Ishikawa (cell line): ENCODE measurements at regions not wholly inside any gene's neighbourhood (a gene's known extent, or its start where the extent isn't known, plus 50 kb on each side); places are given as distances from the start of the nearest gene placed in this dataset.

Experiments
- CREB1 ChIP-seq: IDR thresholded peaks from 2 replicates; pipeline ENCODE4 v1.6.1; 2012; ENCODE audit warnings: low read depth
- EGR1 ChIP-seq: IDR thresholded peaks from 2 replicates; pipeline ENCODE4 v1.6.1; 2012
- EP300 ChIP-seq: IDR thresholded peaks from 2 replicates; pipeline ENCODE4 v1.6.1; 2012; ENCODE audit warnings: borderline replicate concordance
- FOXM1 ChIP-seq: IDR thresholded peaks from 2 replicates; pipeline ENCODE4 v1.6.1; 2012; ENCODE audit warnings: low read depth, borderline replicate concordance
- MAX ChIP-seq: IDR thresholded peaks from 2 replicates; pipeline ENCODE4 v1.6.1; 2012
- NFIC ChIP-seq: IDR thresholded peaks from 2 replicates; pipeline ENCODE4 v1.6.1; 2012
- RAD21 ChIP-seq: IDR thresholded peaks from 2 replicates; pipeline ENCODE4 v1.6.1; 2012; ENCODE audit warnings: low read depth
- REST ChIP-seq: IDR thresholded peaks from 2 replicates; pipeline ENCODE4 v1.6.1; 2012; ENCODE audit warnings: low read depth, mild to moderate bottlenecking
- TAF1 ChIP-seq: IDR thresholded peaks from 2 replicates; pipeline ENCODE4 v1.6.1; 2012; ENCODE audit warnings: low read depth, mild to moderate bottlenecking
- TCF12 ChIP-seq: IDR thresholded peaks from 2 replicates; pipeline ENCODE4 v1.6.1; 2012; ENCODE audit warnings: low read depth
- TEAD4 ChIP-seq: IDR thresholded peaks from 2 replicates; pipeline ENCODE4 v1.6.1; 2012
- USF1 ChIP-seq: IDR thresholded peaks from 2 replicates; pipeline ENCODE4 v1.6.1; 2012
- YY1 ChIP-seq: IDR thresholded peaks from 2 replicates; pipeline ENCODE4 v1.6.1; 2012; ENCODE audit warnings: low read depth
- ZBTB7A ChIP-seq: IDR thresholded peaks from 2 replicates; pipeline ENCODE4 v1.6.1; 2012; ENCODE audit warnings: low read depth

GRCh38 chr1:114253900-114254299, 100.2 kb upstream of the SYT6 start:
- TF ChIP-seq MAX, result no peak
- no peak for TF ChIP-seq CREB1
- no peak for TF ChIP-seq EP300
- TF ChIP-seq TAF1, result no peak
- no peak for TF ChIP-seq TEAD4
- no peak for TF ChIP-seq REST
- TF ChIP-seq RAD21, result no peak
- no peak for TF ChIP-seq EGR1
- TF ChIP-seq FOXM1, result no peak
- TF ChIP-seq YY1, result no peak
- no peak for TF ChIP-seq ZBTB7A
- no peak for TF ChIP-seq USF1
- no peak for TF ChIP-seq NFIC
- no peak for TF ChIP-seq TCF12
